SH-SY5Y (cell line): ENCODE measurements at regions not wholly inside any gene's neighbourhood (a gene's known extent, or its start where the extent isn't known, plus 50 kb on each side); places are given as distances from the start of the nearest gene placed in this dataset.

Experiments
- GATA2 ChIP-seq: IDR thresholded peaks from 2 replicates; pipeline ENCODE4 v1.6.1; 2011; ENCODE audit warnings: mild to moderate bottlenecking, low read depth, low read length
- GATA3 ChIP-seq: IDR thresholded peaks from 2 replicates; pipeline ENCODE4 v1.6.1; 2011; ENCODE audit warnings: low read depth, mild to moderate bottlenecking, low read length, moderate library complexity

GRCh38 chr3:106208967-106209366, 340.2 kb upstream of the CBLB start:
- no peak for TF ChIP-seq GATA3
- no peak for TF ChIP-seq GATA2
